HG02763 (cell line): ENCODE measurements at regions not wholly inside any gene's neighbourhood (a gene's known extent, or its start where the extent isn't known, plus 50 kb on each side); places are given as distances from the start of the nearest gene placed in this dataset.
A peak's percentile ranks its signal among the peaks of the same experiment; 100 is the strongest.

ENCODE experiments used
- ATAC-seq: cut with Tn5 transposase; IDR thresholded peaks from one replicate; pipeline ENCODE4 v1.9.1; 2021; ENCODE audit warnings: mild to moderate bottlenecking, moderate library complexity; ENCODE audit not compliant: unreplicated experiment

- peak; percentile 100 for ATAC-seq
Observed at GRCh38 chr14:52380294-52380693, 66.2 kb downstream of the PTGER2 start.
